Spleen (tissue), 7 donors: ENCODE measurements at regions not wholly inside any gene's neighbourhood (a gene's known extent, or its start where the extent isn't known, plus 50 kb on each side); places are given as distances from the start of the nearest gene placed in this dataset.

Experiments used
- POLR2A ChIP-seq, 3 donors: fragments of 450-650 bp; IDR thresholded peaks; one replicate each; pipeline ENCODE4 v1.5.1; 2017; ENCODE audit warnings: antibody characterized with exemption in 3 of 3, mild to moderate bottlenecking in 1 of 3
- POLR2AphosphoS5 ChIP-seq, 3 donors: sonication (generic); formaldehyde crosslinking; IDR thresholded peaks; one replicate each; pipeline ENCODE4 v1.5.1; 2017; ENCODE audit warnings: antibody characterized with exemption in 3 of 3
- TF ChIP-seq, protein P1 (sequence below), 11 experiments: fragments of 200-600 bp in 7 of 11; fragments of 450-650 bp in 4 of 11; sonication (generic) in 4 of 11; IDR thresholded peaks in 8 of 11; conservative IDR thresholded peaks in 3 of 11; 1 replicate in 7 of 11; 2 replicates in 4 of 11; pipeline versions ENCODE4 v1.4.0 to v1.8.0; 2016 to 2021; ENCODE audit warnings: antibody characterized with exemption in 11 of 11, inconsistent platforms in 4 of 11, mild to moderate bottlenecking in 1 of 11
- donor health status: DM: no; HTN: no; CAD: no; lungs with moderate emphysema.
- donor health status: DM: no; HTN: no; CAD: no.
- donor health status: DM: no; HTN: no; CAD: no.

DNA sequence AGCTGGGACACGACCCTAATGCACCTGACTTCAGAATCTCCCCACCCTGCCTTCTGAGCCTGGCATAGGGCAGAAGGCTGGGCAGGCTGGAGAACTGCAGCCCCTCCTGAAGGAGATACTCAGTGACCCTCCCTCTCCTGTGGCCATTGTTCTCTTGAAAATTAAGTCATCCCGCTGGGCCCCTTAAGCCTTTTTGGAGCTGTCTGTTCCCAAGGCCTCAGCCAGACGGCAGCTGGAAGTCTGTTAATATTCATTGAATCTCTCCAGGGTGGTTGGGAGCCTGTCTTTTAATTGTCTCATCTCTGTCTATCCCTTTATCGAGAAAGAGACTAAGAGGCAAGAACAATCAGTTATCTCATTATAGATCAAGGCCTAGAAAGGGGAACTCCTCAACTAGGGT is 118.1 kb upstream of the PCBD1 start:
- TF ChIP-seq, protein P1, sequence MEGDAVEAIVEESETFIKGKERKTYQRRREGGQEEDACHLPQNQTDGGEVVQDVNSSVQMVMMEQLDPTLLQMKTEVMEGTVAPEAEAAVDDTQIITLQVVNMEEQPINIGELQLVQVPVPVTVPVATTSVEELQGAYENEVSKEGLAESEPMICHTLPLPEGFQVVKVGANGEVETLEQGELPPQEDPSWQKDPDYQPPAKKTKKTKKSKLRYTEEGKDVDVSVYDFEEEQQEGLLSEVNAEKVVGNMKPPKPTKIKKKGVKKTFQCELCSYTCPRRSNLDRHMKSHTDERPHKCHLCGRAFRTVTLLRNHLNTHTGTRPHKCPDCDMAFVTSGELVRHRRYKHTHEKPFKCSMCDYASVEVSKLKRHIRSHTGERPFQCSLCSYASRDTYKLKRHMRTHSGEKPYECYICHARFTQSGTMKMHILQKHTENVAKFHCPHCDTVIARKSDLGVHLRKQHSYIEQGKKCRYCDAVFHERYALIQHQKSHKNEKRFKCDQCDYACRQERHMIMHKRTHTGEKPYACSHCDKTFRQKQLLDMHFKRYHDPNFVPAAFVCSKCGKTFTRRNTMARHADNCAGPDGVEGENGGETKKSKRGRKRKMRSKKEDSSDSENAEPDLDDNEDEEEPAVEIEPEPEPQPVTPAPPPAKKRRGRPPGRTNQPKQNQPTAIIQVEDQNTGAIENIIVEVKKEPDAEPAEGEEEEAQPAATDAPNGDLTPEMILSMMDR (IDR thresholded peaks at IDR 0.05 in 8 of 11, conservative IDR thresholded peaks at IDR 0.05 in 3 of 11): no peak
- no peak for TF ChIP-seq POLR2A (IDR thresholded peaks at IDR 0.05)
- no peak for TF ChIP-seq POLR2AphosphoS5 (IDR thresholded peaks at IDR 0.05)
